Suprapubic skin (tissue), 4 donors: ENCODE measurements at regions not wholly inside any gene's neighbourhood (a gene's known extent, or its start where the extent isn't known, plus 50 kb on each side); places are given as distances from the start of the nearest gene placed in this dataset.

ENCODE experiments used
- EP300 ChIP-seq: sonication (generic); formaldehyde crosslinking; IDR thresholded peaks from one replicate; pipeline ENCODE4 v1.6.1; 2017; ENCODE audit warnings: antibody characterized with exemption
- POLR2A ChIP-seq, 2 donors: fragments of 450-650 bp; IDR thresholded peaks; one replicate each; pipeline ENCODE4 v1.6.1; 2017; ENCODE audit warnings: antibody characterized with exemption in 2 of 2, mild to moderate bottlenecking in 2 of 2, moderate library complexity in 2 of 2
- POLR2AphosphoS5 ChIP-seq, 3 donors: sonication (generic); formaldehyde crosslinking; IDR thresholded peaks; one replicate each; pipeline ENCODE4 v1.6.1; 2017; ENCODE audit warnings: antibody characterized with exemption in 3 of 3
- TF ChIP-seq, protein P1 (sequence below), 2 donors: fragments of 200-600 bp in 1 of 2; fragments of 450-650 bp in 1 of 2; sonication (generic) in 1 of 2; IDR thresholded peaks; one replicate each; pipeline ENCODE4 v1.5.1; 2016 to 2019; ENCODE audit warnings: antibody characterized with exemption in 2 of 2, mild to moderate bottlenecking in 1 of 2, moderate library complexity in 1 of 2

DNA sequence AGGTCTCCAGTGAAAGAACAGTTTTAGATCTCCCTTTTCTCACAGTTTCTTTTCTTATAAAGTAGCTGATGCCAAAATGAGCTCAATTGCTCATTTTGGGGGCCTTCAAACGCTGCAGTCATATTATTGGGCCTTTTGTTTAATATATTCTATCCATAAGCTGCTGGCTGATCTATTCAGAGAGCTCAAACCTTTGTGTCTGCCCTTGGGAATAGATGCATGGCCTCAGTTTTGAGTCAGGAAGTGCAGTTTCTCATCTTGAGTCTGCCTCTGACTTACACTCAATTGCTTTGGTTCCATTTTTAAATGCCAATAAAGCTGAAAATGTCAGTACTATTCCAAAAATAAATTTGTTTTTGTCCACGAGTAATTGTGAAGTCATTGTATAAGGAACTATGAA lies 468.9 kb downstream of the KLF12 start:
- TF ChIP-seq, protein P1, sequence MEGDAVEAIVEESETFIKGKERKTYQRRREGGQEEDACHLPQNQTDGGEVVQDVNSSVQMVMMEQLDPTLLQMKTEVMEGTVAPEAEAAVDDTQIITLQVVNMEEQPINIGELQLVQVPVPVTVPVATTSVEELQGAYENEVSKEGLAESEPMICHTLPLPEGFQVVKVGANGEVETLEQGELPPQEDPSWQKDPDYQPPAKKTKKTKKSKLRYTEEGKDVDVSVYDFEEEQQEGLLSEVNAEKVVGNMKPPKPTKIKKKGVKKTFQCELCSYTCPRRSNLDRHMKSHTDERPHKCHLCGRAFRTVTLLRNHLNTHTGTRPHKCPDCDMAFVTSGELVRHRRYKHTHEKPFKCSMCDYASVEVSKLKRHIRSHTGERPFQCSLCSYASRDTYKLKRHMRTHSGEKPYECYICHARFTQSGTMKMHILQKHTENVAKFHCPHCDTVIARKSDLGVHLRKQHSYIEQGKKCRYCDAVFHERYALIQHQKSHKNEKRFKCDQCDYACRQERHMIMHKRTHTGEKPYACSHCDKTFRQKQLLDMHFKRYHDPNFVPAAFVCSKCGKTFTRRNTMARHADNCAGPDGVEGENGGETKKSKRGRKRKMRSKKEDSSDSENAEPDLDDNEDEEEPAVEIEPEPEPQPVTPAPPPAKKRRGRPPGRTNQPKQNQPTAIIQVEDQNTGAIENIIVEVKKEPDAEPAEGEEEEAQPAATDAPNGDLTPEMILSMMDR (IDR thresholded peaks at IDR 0.05) = no peak
- no peak for TF ChIP-seq POLR2A (IDR thresholded peaks at IDR 0.05)
- no peak for TF ChIP-seq POLR2AphosphoS5 (IDR thresholded peaks at IDR 0.05)
- TF ChIP-seq EP300 = no peak
